Spleen (tissue), 11 donors: ENCODE measurements at regions not wholly inside any gene's neighbourhood (a gene's known extent, or its start where the extent isn't known, plus 50 kb on each side); places are given as distances from the start of the nearest gene placed in this dataset.

ENCODE experiments used
- DNase-seq: peaks from one replicate; pipeline ENCODE4 v3.0.0-alpha.2; 2020
- H3K27ac ChIP-seq, 8 donors: fragments of 200-600 bp; sonication (generic) in 7 of 8; 1 replicate in 4 of 8; 2 replicates in 4 of 8; pipeline versions ENCODE4 v1.5.0 to v1.8.0; 2016 to 2021; ENCODE audit warnings: inconsistent platforms in 4 of 8, mild to moderate bottlenecking in 4 of 8, moderate library complexity in 1 of 8
- H3K27me3 ChIP-seq, 7 donors: fragments of 200-600 bp; sonication (generic) in 6 of 7; replicated peaks in 1 of 7; 1 replicate in 4 of 7; 2 replicates in 3 of 7; pipeline versions ENCODE4 v1.5.0 to v1.8.0; 2016 to 2021; ENCODE audit warnings: inconsistent platforms in 3 of 7, mild to moderate bottlenecking in 1 of 7
- H3K36me3 ChIP-seq, 6 donors: fragments of 200-600 bp; sonication (generic) in 5 of 6; 1 replicate in 4 of 6; 2 replicates in 2 of 6; pipeline versions ENCODE4 v1.5.0 to v1.8.0; 2016 to 2021; ENCODE audit warnings: inconsistent platforms in 2 of 6
- H3K4me1 ChIP-seq, 6 donors: fragments of 200-600 bp; sonication (generic) in 5 of 6; 1 replicate in 3 of 6; 2 replicates in 3 of 6; pipeline versions ENCODE4 v1.5.0 to v1.8.0; 2016 to 2021; ENCODE audit warnings: inconsistent platforms in 3 of 6
- H3K4me3 ChIP-seq, 8 donors: fragments of 200-600 bp; sonication (generic) in 7 of 8; 1 replicate in 4 of 8; 2 replicates in 4 of 8; pipeline versions ENCODE4 v1.5.0 to v1.8.0; 2016 to 2021; ENCODE audit warnings: inconsistent platforms in 4 of 8, mild to moderate bottlenecking in 4 of 8, moderate library complexity in 2 of 8
- H3K9me3 ChIP-seq, 8 donors: fragments of 200-600 bp; sonication (generic) in 7 of 8; 1 replicate in 4 of 8; 2 replicates in 4 of 8; pipeline versions ENCODE4 v1.5.0 to v1.8.0; 2016 to 2021; ENCODE audit warnings: inconsistent platforms in 4 of 8
- CTCF ChIP-seq, 11 experiments: fragments of 200-600 bp in 7 of 11; fragments of 450-650 bp in 4 of 11; sonication (generic) in 4 of 11; IDR thresholded peaks in 8 of 11; conservative IDR thresholded peaks in 3 of 11; 1 replicate in 7 of 11; 2 replicates in 4 of 11; pipeline versions ENCODE4 v1.4.0 to v1.8.0; 2016 to 2021; ENCODE audit warnings: antibody characterized with exemption in 11 of 11, inconsistent platforms in 4 of 11, mild to moderate bottlenecking in 1 of 11
- POLR2A ChIP-seq, 3 donors: fragments of 450-650 bp; IDR thresholded peaks; one replicate each; pipeline ENCODE4 v1.5.1; 2017; ENCODE audit warnings: antibody characterized with exemption in 3 of 3, mild to moderate bottlenecking in 1 of 3
- POLR2AphosphoS5 ChIP-seq, 3 donors: sonication (generic); formaldehyde crosslinking; IDR thresholded peaks; one replicate each; pipeline ENCODE4 v1.5.1; 2017; ENCODE audit warnings: antibody characterized with exemption in 3 of 3
- WGBS, 5 donors: extraction: QIAGEN DNeasy Blood & Tissue Kit in 3 of 5; methylation state at CpG; one replicate each; pipeline versions ENCODE4 v1.1.5 to v1.1.7; 2013 to 2018; 5-methylcytosine and 5-hydroxymethylcytosine counted together
- intact Hi-C: fragments of 100-400 bp; cut with DNase I; formaldehyde crosslinking; loops from one replicate; pipeline ENCODE4 v1.15.0; 2023; ENCODE audit warnings: low total_unique reads
- donor health status: healthy with polysubstance abuse.
- donor health status: DM: no; HTN: no; CAD: no; lungs with moderate emphysema.
- donor health status: DM: no; HTN: no; CAD: no.
- donor health status: Bipolar disorder and iron deficiency.
- donor health status: healthy.
- donor health status: DM: no; HTN: no; CAD: no.
- donor health status: DM: yes; HTN: yes; CAD: no.

GRCh38 chr22:46035380-46035741 is 58.4 kb upstream of the WNT7B start:
- peaks cover 9 to 63% (median 39%) of the 10 kb centered on the region in 6 donors for H3K4me1 ChIP-seq
- H3K36me3 ChIP-seq: no peaks in the 10 kb centered on the region
- no peaks in the 10 kb centered on the region for H3K9me3 ChIP-seq
- H3K4me3 ChIP-seq: peak overlapping the region in 5 of 8 donors; percentile 20 to 80 (median 61)
- intact Hi-C loops: no loop called here
- WGBS, 5 donors: 2 to 7% (median 4%) methylated on average over 7 to 16 of the region's 16 CpGs
- DNase-seq: no peak
- TF ChIP-seq POLR2A (IDR thresholded peaks at IDR 0.05): no peak
- TF ChIP-seq CTCF (IDR thresholded peaks at IDR 0.05 in 8 of 11, conservative IDR thresholded peaks at IDR 0.05 in 3 of 11): peak in 1 of 11 experiments; percentile 8
- no peak for TF ChIP-seq POLR2AphosphoS5 (IDR thresholded peaks at IDR 0.05)
- peak overlapping the region; percentile 51 to 99 (median 98) for H3K27ac ChIP-seq
- H3K27me3 ChIP-seq: no peaks in the 10 kb centered on the region

GRCh38 chr22:46035742-46036557 is 59.0 kb upstream of the WNT7B start:
- H3K27me3 ChIP-seq: no peaks in the 10 kb centered on the region
- peak; percentile 100 for DNase-seq
- intact Hi-C loops: no loop called here
- H3K27ac ChIP-seq: peak overlapping the region; percentile 85 to 99 (median 98)
- peaks cover 9 to 69% (median 45%) of the 10 kb centered on the region in 6 donors for H3K4me1 ChIP-seq
- no peaks in the 10 kb centered on the region for H3K36me3 ChIP-seq
- 0 to 2% (median 1%) methylated on average over 6 to 84 of the region's 84 CpGs for WGBS, 5 donors
- peak overlapping the region; percentile 30 to 80 (median 61) for H3K4me3 ChIP-seq
- H3K9me3 ChIP-seq: no peaks in the 10 kb centered on the region
- TF ChIP-seq CTCF (IDR thresholded peaks at IDR 0.05 in 8 of 11, conservative IDR thresholded peaks at IDR 0.05 in 3 of 11): peak in 3 of 11 experiments; percentile 32 to 43 (median 36)
- peak; percentile 98 to 99 (median 99) for TF ChIP-seq POLR2AphosphoS5 (IDR thresholded peaks at IDR 0.05)
- peak; percentile 79 to 93 (median 89) for TF ChIP-seq POLR2A (IDR thresholded peaks at IDR 0.05)

GRCh38 chr22:46036558-46037408 is 59.8 kb upstream of the WNT7B start:
- intact Hi-C loops: no loop called here

More at GRCh38 chr22:46036558-46037408, 59.8 kb upstream of the WNT7B start:
- H3K4me1 ChIP-seq: peaks cover 15 to 72% (median 51%) of the 10 kb centered on the region in 6 donors
- TF ChIP-seq POLR2AphosphoS5 (IDR thresholded peaks at IDR 0.05): no peak
- peak in 4 of 11 experiments; percentile 11 to 50 (median 38) for TF ChIP-seq CTCF (IDR thresholded peaks at IDR 0.05 in 8 of 11, conservative IDR thresholded peaks at IDR 0.05 in 3 of 11)
- no peak for TF ChIP-seq POLR2A (IDR thresholded peaks at IDR 0.05)
- peak overlapping the region; percentile 30 to 80 (median 61) for H3K4me3 ChIP-seq
- no peaks in the 10 kb centered on the region for H3K9me3 ChIP-seq
- no peaks in the 10 kb centered on the region for H3K27me3 ChIP-seq
- no peaks in the 10 kb centered on the region for H3K36me3 ChIP-seq
- peak; percentile 86 for DNase-seq
- H3K27ac ChIP-seq: peak overlapping the region; percentile 85 to 99 (median 98)
- WGBS, 5 donors: 41 to 87% (median 41%) methylated on average over 8 to 18 of the region's 18 CpGs
